ENCODE measurements at regions not wholly inside any gene's neighbourhood (a gene's known extent, or its start where the extent isn't known, plus 50 kb on each side); places are given as distances from the start of the nearest gene placed in this dataset.

DNA sequence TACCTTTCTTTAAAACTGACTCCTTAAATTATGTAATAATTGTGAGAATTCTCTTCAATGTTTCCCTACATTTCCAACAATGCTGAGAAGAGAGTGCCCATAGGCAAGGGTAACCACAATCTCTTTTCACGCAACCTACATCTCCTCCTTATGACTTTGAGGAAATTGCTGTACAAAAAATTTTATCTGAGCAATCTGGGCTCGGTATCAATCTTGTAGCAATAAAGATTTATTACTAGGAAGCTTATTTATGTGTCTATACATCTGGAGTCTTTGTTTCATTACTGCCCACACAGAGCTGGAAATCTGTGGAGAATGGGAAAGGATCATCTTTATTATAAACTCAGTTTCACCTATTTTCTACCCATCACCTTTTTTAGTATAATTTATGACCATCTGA is 913.8 kb upstream of the SORCS1 start:
- TF ChIP-seq, protein P1, sequence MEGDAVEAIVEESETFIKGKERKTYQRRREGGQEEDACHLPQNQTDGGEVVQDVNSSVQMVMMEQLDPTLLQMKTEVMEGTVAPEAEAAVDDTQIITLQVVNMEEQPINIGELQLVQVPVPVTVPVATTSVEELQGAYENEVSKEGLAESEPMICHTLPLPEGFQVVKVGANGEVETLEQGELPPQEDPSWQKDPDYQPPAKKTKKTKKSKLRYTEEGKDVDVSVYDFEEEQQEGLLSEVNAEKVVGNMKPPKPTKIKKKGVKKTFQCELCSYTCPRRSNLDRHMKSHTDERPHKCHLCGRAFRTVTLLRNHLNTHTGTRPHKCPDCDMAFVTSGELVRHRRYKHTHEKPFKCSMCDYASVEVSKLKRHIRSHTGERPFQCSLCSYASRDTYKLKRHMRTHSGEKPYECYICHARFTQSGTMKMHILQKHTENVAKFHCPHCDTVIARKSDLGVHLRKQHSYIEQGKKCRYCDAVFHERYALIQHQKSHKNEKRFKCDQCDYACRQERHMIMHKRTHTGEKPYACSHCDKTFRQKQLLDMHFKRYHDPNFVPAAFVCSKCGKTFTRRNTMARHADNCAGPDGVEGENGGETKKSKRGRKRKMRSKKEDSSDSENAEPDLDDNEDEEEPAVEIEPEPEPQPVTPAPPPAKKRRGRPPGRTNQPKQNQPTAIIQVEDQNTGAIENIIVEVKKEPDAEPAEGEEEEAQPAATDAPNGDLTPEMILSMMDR (conservative IDR thresholded peaks at IDR 0.05), result no peak
- Mint-ChIP-seq H3K4me3 (no peak overlapping the region), H3K27ac (ENCODE audit: unreplicated experiment) (no peak overlapping the region), H3K36me3 (ENCODE audit: low read depth) (no peaks in the 10 kb centered on the region), H3K4me1 (no peaks in the 10 kb centered on the region), H3K27me3 (ENCODE audit: low read depth) (no peaks in the 10 kb centered on the region), H3K9me3 (no peaks in the 10 kb centered on the region)
- DNase-seq (ENCODE audit: low read depth, low spot score), result no peak

GRCh38 chr10:108072466-108072865 is 908.0 kb upstream of the SORCS1 start:
- Mint-ChIP-seq H3K4me3 (no peak overlapping the region), H3K9me3 (peaks cover 2% of the 10 kb centered on the region), H3K27me3 (ENCODE audit: low read depth) (no peaks in the 10 kb centered on the region), H3K36me3 (ENCODE audit: low read depth) (no peaks in the 10 kb centered on the region), H3K27ac (ENCODE audit: unreplicated experiment) (no peak overlapping the region), H3K4me1 (no peaks in the 10 kb centered on the region)
- no peak for DNase-seq (ENCODE audit: low read depth, low spot score)
- TF ChIP-seq, protein P1 (conservative IDR thresholded peaks at IDR 0.05), result no peak

- Mint-ChIP-seq H3K4me1 (no peaks in the 10 kb centered on the region), H3K27ac (ENCODE audit: unreplicated experiment) (no peak overlapping the region), H3K4me3 (no peak overlapping the region), H3K36me3 (ENCODE audit: low read depth) (no peaks in the 10 kb centered on the region), H3K27me3 (ENCODE audit: low read depth) (no peaks in the 10 kb centered on the region), H3K9me3 (peaks cover 2% of the 10 kb centered on the region)
- no peak for DNase-seq (ENCODE audit: low read depth, low spot score)
- TF ChIP-seq, protein P1 (conservative IDR thresholded peaks at IDR 0.05), result no peak
These were observed 906.3 kb upstream of the SORCS1 start for GRCh38 chr10:108070789-108071188.

DNA sequence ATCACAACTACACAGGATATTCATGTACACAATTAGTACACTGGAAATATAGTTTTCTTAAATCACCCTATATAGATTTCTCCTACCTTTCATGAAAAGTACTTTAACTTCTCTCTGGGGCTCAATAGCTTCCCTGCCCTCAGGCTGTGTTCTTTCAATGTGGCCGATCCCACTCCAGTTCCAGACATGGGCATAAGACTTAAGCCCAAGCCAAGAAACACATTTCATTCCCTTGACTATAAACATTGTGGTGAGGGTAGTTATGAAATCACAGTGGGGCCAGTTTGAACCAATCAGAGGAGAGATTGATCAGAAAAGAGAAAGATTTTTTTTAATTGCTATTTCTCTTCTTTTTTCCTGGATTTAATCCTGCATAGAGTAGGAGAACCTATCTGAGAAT is 904.6 kb upstream of the SORCS1 start:
- DNase-seq (ENCODE audit: low read depth, low spot score), result no peak
- TF ChIP-seq, protein P1 (conservative IDR thresholded peaks at IDR 0.05), result no peak
- no peaks in the 10 kb centered on the region for H3K4me1 Mint-ChIP-seq
- peaks cover 2% of the 10 kb centered on the region for H3K9me3 Mint-ChIP-seq
- no peaks in the 10 kb centered on the region for H3K27me3 Mint-ChIP-seq (ENCODE audit: low read depth)
- no peak overlapping the region for H3K4me3 Mint-ChIP-seq
- H3K27ac Mint-ChIP-seq (ENCODE audit: unreplicated experiment), result no peak overlapping the region
- no peaks in the 10 kb centered on the region for H3K36me3 Mint-ChIP-seq (ENCODE audit: low read depth)

DNA sequence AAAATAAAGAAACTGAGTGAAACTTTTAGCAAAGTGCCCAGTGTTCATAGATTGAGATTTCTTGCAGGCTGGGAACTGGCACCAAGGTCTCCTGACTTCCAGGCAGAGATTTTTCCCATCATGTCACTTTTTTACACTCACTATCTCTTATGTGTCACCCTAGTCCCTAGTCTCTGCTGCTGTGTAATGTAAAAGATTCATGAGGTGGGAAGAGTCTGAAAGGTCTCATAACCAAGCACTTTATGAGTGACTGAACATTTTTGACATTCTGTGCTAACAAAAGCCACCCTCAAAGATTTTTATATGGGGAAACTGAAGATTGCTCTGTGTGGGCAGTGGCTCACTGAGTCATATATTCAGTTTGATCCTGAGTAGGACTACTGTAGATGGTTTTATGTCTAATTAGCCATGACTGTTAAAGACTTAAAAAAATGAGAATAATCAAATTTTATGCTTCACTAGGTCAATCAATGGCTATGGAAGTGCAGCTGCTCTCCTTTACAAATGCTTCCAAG is 900.3 kb upstream of the SORCS1 start:
- H3K4me3 Mint-ChIP-seq, result no peak overlapping the region
- TF ChIP-seq, protein P1 (conservative IDR thresholded peaks at IDR 0.05), result no peak
- no peak for DNase-seq (ENCODE audit: low read depth, low spot score)
- H3K27me3 Mint-ChIP-seq (ENCODE audit: low read depth), result no peaks in the 10 kb centered on the region
- H3K36me3 Mint-ChIP-seq (ENCODE audit: low read depth), result no peaks in the 10 kb centered on the region
- H3K9me3 Mint-ChIP-seq, result peaks cover 2% of the 10 kb centered on the region
- no peak overlapping the region for H3K27ac Mint-ChIP-seq (ENCODE audit: unreplicated experiment)
- H3K4me1 Mint-ChIP-seq, result peaks cover 4% of the 10 kb centered on the region

GRCh38 chr10:108060246-108060645 is 895.7 kb upstream of the SORCS1 start:
- peaks cover 3% of the 10 kb centered on the region for H3K9me3 Mint-ChIP-seq
- no peak overlapping the region for H3K4me3 Mint-ChIP-seq
- H3K27ac Mint-ChIP-seq (ENCODE audit: unreplicated experiment), result no peak overlapping the region
- DNase-seq (ENCODE audit: low read depth, low spot score), result no peak
- peaks cover 4% of the 10 kb centered on the region for H3K4me1 Mint-ChIP-seq
- TF ChIP-seq, protein P1 (conservative IDR thresholded peaks at IDR 0.05), result no peak
- H3K27me3 Mint-ChIP-seq (ENCODE audit: low read depth), result no peaks in the 10 kb centered on the region
- no peaks in the 10 kb centered on the region for H3K36me3 Mint-ChIP-seq (ENCODE audit: low read depth)

Measured in neural crest cell (in vitro differentiated cells).